ENCODE measurements at regions not wholly inside any gene's neighbourhood (a gene's known extent, or its start where the extent isn't known, plus 50 kb on each side); places are given as distances from the start of the nearest gene placed in this dataset.
"Not testable (repeated sequence)": the region's sequence is repeated elsewhere in the genome, so short reads cannot be mapped to it uniquely, and the experiment has no call there.

DNA sequence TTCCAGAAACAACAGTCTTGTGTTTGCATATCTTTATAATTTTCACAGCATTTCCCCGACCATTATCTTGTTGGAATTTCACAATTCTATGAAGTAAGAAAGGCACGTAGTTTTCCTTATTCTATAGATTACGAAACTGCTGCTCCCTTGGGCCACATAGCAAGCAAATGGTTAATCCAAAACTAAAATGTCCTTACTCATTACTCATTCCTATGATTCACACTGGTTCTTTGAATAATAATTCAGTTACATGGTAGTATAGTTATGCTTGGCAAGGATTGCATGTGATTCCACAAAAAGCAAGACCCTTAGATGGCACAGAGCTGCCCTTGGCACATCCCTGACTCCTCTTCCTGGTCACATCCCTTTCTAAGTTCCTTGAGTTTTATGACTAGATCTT, 51.2 kb downstream of the OR13H1 start:
- no peak for DNase-seq

DNA sequence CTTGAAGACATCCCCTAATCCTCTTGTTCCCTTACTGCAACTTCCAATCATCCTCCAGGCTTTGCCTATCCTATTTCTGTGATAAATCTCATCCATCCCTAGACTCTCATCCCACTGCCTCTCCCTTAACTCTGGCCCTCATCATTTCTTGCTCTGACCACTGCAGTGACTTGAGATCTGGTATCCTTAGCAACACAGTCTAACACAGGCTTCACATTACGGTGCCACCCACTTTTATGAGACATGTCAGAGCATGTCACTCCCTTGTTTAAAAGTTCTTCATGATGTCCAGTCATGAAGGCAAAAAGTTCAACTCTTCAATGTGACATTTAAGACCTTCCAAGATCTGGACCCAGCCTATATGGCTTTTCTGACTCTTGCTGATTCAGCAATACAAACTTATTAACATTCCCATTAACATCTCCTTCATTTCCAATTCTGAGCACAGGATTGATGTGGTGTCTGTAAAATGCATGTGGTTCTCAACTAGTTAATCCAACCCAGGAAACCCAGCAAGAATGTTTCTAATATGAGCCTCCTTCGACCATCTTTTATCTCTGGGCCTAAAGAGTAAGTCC, 64.0 kb downstream of the OR13H1 start:
- no peak for DNase-seq

DNA sequence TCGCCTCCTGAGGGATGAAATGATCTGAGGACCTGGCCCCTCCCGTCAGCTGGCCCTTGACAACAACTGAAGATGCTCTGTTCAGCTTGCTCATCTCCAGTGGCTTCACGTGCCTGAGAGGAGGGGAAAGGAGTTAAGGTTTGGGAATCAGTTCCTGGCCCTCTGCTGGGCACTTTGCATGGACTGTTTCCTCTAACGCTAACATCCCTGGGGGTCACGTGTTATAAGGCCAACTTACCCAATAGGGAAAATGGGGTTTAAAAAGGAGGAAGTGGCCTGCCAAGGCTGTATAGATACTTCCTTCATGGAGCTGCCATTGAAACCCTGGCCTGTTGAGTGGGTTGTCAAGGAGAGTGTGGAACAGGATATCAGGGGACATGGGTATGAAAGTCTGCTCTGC, 65.6 kb downstream of the OR13H1 start:
- no peak for DNase-seq

DNA sequence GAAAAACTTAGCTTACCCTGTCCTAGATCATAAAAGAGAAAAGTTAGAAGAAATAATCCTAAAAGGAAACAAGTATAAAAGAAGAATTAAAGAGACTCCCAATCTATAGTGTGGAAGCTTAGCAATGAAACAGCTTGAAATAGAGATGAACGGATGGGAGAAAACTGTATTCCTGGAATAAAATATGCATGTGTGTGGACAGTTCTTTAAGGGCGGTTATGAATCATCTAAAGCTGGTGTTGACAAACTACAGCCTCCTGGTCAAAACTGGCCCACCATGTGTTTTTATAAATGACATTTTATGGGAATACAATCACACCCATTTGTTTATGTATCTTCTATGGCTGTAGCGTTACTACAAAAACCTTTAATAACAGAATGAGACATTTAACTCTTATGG, 69.4 kb downstream of the OR13H1 start:
- no peak for DNase-seq

DNA sequence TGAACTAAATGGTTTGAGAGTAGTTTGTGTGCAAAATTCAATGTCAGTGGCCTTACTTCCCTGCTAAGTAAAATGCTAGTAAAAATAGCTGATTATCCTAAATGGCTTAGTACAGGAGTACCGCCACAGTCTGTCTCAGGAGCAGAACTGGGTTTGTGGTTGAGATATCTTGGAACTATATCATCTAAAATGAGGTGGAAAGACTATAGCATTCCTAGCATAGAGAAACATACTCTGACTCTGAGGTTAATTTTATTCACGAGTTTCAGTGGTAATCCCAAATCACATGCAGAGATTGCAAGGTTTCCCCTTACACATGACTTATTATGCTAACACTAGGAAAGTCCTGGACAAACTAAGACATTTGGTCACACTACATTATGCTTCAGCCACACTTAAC, 70.4 kb downstream of the OR13H1 start:
- DNase-seq = no peak

DNA sequence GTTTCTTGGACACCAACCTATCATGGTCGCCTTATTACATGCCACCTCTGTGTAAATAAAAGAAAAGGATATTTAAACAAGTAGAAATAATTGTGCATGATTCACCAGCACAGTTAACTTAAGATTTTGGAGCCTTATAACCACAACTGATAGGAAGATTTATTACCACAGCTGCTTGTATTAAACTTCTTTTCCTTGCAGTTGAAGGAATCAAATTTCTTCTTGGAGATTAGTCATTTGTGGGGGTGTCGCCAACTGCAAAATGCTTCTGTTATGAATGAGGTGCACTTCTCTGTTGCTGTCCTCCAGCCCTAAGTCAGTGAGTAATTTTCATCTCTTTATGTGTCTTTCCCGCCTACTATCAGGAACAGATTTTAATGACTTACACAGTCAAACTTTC, 73.3 kb downstream of the OR13H1 start:
- no peak for DNase-seq

DNA sequence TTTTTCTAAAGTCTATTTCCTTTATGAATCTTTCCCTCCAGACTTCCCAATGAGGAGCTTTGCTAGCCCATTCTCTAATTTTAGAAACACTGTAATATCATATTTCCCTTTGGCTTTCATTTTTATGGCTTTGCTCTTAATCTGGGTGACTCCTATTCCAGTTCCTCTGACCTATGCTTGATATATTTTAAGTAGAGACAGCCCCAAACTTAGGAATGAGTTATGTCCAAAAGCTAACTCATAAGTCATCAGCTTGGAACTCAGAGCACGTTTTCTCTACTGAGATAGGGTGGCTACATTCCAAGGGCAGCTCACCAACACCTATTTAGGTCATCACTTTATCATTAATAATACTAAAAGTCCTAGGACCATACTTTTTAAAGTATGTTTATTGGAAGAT, 77.8 kb downstream of the OR13H1 start:
- DNase-seq = no peak

DNA sequence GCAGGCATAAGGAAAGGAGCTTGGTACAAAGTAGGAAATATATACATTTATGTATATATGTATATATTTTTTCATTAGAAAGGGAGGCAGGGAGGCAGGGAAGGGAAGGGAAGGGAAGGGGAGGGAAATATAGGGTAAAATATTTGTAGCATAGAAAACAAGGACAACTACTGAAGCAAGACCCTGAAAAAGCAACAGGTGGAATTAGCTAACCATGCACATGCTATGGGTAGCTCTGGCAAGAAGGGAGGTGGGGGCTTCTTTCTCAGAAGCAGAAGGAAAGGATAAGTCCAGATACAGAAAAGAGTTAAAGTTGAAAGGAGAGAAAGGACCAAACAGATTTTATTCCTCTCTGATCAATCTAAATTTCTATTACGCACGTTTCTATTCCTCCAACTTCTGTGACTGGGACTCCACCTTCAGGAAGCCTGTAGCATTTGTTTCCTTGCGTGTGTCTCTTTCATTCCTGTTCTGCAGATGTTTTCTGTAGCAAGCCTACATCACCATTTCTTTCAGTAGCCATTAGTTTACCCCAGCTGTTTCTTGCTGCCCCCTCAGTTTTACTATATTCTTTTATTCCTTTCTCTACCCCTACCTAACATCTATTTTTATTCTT, 82.9 kb downstream of the OR13H1 start:
- DNase-seq = no peak

DNA sequence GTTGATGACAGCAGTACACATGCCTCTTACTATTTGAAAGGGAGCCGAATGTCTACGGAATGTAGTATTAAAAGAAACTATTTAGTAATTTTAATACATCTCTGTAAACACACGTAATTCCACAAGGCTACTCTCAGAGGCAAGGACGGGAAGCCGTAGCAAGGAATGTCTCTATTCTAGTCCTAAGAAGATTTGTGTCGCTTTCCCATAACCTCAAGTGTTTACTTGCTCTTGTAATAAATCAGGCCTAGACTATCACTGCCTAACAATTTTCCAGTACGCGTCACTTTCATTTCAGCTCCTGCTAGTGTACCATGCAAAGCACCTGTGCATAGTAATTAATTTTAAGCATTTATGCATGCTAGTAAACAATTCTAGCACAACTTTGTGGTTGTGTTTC, 86.7 kb downstream of the OR13H1 start:
- DNase-seq = no peak

DNA sequence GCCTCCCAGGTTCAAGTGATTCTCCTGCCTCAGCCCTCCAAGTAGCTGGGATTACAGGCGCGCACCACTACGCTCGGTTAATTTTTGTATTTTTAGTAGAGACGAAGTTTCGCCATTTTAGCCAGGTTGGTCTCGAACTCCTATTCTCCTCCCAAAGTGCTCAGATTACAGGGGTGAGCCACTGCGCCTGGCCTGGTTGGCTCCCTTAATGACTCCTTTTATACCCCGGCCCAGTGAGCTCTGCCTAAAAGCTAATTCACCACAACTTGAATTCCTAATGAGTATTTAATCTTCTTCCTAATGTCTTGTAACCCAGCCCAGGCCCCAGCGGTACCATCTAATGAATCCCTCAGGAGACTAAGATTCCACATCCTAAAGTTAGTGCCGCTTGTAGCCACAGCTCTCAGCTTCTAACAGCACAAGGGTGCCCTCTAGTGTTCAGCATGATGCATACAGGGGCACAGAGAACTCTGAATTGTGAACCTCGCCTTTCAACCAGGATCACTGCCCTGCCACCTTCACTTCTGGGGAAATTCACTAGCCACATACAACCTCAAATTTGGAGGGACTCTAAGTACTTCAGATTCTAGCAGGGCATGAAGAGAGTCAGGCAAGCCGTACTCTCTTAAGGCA, 89.5 kb downstream of the OR13H1 start:
- peak; percentile 46 for DNase-seq

DNA sequence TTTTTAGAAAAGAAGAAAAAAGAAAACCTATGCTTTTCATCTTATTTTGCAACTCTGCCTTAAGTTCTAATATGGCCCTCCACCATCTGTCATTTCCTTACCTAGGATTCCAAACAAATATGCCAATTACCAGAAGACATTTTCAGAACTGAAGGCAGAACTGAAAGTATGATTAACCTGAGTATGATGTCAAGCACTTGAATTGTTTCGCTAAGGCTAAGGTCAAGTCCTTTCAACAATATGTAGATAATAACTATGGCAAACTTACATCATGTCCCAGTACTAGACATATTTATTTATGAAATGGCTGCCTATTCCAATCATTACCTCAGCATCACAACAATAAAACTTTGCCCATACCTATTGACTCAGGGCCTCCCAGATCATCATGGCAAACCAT, 91.0 kb downstream of the OR13H1 start:
- no peak for DNase-seq

DNA sequence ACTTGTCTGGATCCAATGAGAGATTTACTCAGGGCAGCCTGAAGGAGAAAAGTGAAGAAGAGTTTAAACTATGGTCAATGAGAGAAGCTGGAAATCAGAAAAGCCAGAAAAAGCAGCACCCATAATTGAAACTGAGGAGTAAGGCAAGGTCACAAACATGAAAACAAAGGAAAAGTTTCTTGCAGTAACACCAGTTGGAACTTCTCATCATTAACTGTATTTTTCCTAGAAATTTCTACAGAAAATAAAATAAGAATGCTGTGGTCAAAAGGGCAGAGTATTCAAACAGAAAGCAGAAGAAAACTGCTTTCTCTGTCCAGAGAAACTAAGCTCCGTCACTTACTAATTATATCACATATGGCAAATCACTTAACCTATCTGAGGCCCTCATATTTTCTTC, 102.2 kb downstream of the OR13H1 start:
- no peak for DNase-seq

DNA sequence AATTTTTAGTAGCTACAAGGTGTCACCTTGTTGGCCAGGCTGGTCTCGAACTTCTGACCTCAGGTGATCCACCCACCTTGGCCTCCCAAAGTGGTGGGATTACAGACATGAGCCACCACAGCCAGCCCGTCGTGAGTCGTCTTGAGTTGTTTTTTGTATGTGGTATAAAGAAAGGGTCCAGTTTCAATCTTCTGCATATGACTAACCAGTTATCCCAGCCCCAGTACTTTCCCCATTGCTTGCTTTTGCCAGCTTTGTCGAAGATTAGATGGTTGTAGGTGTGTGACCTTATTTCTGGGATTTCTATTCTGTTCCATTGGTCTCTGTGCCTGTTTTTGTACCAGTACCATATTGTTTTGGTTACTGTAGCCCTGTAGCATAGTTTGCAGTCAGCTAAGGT, 105.9 kb downstream of the OR13H1 start:
- peak; percentile 9 for DNase-seq

DNA sequence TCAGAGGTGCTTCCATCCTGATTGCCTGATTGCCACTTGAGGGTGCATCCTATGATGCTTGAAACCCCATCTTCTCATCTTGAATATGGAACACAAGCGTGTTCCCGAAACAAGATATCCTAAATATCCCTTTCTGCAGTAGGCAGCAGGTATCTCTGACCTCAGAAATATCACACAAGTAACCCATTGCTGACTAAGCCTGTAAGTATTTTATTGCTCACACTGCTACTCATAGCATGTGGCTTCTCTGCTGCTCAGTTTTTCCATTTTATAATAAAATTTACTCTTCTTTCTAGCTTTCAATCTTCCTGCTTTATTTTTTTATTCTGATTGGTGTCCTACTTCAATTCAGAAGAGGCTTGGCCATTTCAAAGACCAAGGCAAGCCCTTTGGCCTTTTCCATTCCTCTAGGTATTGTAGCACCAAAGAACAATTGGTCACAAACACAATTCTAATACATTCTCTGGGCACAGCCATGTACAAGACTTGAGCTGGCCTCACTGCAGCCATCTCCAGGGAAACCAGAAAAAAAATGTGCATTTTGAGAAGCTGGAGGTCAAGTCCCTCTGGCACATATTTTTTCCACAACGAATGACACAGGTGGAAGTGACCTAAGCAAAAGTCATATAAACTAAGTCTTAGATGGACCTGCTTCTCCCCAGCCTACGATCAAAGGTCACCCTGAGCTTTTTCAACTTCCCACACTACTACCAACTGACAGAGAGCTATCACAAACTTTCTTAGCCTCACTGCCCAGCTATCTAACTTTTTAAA, 107.0 kb downstream of the OR13H1 start:
- DNase-seq = no peak

DNA sequence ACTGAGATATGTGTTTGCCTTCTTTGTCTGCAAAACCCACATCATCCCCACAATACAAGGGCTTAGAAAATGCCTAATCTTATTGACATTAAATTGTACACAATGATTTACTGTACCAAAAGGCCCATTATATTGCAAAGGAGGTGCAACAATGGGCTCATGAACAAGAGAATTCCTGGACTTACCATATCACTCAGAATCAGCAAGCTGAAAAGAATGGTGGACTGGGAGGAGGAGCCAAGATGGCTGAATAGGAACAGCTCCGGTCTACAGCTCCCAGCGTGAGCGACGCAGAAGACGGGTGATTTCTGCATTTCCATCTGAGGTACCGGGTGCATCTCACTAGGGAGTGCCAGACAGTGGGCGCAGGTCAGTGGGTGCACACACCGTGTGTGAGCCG, 119.9 kb downstream of the OR13H1 start:
- DNase-seq = not testable (repeated sequence)

DNA sequence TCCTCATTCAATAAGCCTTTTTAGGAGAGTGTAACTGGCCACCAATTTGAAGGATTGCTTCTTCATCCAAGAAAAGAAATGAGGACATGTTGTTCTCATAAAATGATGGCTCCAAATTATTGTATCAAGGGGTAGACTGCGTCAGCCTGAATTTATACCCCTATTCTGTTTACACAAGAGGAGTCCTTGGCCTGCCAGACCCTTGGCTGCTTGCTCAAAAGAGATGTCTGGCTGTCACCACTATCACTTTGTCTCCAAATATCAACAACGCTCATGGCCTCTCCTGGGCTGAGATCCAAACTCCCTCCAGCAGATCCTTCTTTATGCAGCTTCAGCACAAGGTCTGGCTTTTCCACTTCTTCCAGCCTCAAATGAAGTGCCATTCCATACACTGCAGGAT, 127.9 kb downstream of the OR13H1 start:
- DNase-seq = no peak

DNA sequence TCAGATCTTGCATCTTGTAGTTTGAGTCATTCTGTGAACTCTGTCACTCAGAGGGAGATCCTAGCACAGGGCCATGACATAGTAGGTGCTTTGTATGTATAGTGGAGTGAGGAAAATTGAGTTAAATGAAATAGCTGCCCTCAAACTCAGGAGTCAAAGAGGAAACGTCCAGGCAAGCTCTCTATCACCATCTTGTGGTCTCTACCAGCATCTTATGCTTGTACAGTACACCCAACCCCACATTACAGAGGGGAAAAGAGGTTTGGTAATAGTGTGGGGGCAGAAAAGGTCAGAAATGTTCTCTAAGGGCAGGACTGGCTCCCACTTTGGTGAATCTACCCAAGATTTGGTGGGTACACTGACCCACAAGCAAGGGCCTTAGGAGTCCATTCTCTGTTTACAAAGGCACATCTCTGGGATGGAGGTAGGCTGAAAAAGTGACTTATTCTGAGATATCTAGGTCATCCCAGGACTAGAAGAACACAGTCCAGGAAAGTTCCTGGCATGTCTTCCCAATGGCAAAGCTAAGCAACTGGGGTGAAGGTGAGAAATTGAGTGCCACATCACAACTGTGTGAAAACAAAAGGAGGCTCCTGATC, 131.8 kb downstream of the OR13H1 start:
- DNase-seq = no peak

DNA sequence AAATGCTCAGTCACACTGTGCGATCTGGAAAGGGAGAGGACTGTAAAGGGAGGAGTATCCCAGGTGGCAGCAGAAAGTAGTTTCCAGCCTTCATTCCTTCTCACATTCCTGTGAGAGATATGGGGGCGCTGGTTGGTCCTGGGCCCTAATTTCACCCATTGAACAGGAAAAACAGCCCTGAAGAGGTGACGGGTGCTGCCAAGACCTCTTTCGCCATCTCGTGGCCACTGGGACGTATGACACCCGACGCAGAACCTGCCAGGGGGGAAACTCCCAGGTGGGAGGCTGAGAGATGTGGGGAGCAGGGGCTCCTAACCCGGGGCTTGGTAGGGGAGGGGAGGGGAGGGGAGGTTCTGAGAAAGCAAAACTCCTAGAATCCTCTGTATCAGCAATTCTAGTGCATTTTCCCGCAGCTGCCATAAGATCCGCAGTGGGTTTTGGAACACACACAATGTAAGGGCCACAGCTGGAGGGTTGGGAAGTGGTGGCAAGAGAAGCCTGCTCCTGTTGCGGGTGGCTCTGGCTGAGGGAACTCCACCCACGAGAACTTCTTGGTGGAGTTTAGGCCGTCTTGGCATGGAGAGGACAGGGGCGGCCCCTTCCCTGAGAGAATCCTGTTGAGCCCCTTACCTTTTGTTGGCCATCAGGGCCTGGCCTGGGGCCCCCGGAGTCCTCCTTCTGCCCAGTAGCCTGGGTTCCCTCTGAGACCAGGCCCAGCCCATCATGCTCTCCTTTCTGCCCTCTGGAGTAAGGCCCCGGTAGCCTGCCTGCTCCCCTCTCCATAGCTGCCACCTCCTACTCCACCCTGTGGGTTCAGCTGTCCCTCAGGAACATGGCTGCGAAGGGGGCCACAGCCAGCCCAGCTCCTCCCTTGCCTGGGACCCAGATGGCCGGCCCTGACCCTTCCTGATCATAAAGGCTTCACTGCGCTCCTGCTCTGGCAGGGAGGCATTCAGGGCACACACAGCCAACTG, 134.1 kb downstream of the OR13H1 start:
- DNase-seq = peak; percentile 56

DNA sequence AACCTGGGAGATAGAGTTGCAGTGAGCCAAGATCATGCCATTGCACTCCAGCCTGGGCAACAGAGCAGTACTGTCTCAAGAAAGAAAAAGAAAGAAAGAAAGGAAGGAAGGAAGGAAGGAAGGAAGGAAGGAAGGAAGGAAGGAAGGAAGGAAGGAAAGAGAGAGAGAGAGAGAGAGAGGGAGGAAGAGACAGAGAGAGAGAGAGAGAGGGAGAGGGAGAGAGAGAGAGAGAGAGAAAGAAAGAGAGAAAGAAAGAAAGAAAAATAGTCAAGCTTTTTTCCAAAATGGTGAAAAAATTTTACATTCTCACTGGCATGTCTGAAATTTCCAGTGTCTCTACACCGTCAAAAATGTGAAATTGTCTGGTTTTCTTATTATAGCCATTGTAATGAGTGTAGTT, 138.9 kb downstream of the OR13H1 start:
- not testable (repeated sequence) for DNase-seq

DNA sequence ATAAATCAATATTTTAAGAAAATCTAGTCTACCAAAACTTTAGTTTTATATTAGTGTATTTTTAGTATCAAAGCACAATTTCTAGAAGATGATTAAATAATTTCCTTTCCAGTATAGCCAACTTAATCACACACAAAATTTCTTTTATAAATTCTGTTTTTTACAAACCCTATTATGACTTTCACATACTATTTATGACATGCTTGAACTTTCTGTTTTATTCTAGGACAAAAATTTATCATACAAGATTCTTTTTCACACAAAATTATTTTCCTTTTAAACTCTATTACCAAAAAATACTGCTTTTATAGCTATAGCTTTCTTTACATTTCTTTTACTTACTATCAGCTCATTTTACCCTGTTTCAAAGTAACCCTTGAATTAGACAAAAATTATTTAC, 149.5 kb downstream of the OR13H1 start:
- DNase-seq = no peak

DNA sequence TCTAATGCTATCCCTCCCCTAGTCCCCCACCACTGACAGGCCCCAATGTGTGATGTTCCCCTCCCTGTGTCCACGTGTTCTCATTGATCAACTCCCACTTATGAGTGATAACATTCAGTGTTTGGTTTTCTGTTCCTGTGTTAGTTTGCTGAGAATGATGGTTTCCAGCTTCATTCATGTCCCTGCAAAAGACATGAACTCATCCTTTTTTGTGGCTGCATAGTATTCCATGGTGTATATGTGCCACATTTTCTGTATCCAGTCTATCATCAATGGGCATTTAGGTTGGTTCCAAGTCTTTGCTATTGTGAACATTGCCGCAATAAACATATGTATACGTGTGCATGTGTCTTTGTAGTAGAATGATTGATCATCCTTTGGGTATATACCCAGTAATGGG, 153.1 kb downstream of the OR13H1 start:
- DNase-seq = not testable (repeated sequence)

DNA sequence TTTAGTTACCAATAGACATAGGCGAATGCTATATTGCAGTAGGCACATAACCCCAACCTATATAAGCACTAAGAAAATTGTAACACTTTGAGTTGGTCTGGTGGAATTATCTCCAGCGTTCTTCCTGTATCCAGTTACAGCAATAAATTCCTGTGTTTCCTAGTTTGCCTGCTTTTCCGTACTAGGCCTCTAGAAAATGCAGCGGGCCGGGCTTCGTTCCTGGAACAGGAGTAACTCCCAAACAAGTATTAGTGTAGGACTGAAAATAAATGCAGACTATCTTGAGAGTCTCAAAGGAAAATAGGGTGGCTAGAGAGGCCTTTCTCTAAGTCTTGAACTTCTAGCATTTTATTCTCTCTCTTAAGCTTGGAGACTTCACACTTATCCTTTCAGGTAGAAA, 159.8 kb downstream of the OR13H1 start:
- no peak for DNase-seq

Data from stimulated activated CD4-positive, alpha-beta T cell treated with anti-CD3 and anti-CD28 coated beads, Interleukin-15, amount 100 ng/mL, for 24 hours (primary cell).